Neural progenitor cell (in vitro differentiated cells): ENCODE measurements at regions not wholly inside any gene's neighbourhood (a gene's known extent, or its start where the extent isn't known, plus 50 kb on each side); places are given as distances from the start of the nearest gene placed in this dataset.

Source experiments
- DNase-seq: peaks from one replicate; pipeline ENCODE4 v3.0.0-alpha.2; 2016; ENCODE audit warnings: low spot score
- H2AFZ ChIP-seq: fragments of 200-600 bp; sonication (generic); replicated peaks from 2 replicates; pipeline ENCODE4 v1.6.1; 2016; ENCODE audit warnings: antibody characterized with exemption
- H3F3A ChIP-seq: fragments of 200-600 bp; sonication (generic); 2 replicates; pipeline ENCODE4 v1.6.1; 2016; ENCODE audit warnings: antibody characterized with exemption, low read depth
- H3K27ac ChIP-seq: fragments of 200-600 bp; sonication (generic); 2 replicates; pipeline ENCODE4 v1.5.1; 2016; ENCODE audit warnings: mild to moderate bottlenecking
- H3K27me3 ChIP-seq: fragments of 200-600 bp; sonication (generic); 2 replicates; pipeline ENCODE4 v1.6.1; 2016; ENCODE audit warnings: mild to moderate bottlenecking, moderate library complexity
- H3K36me3 ChIP-seq: fragments of 200-600 bp; sonication (generic); 2 replicates; pipeline ENCODE4 v1.5.1; 2016
- H3K4me1 ChIP-seq: fragments of 200-600 bp; sonication (generic); 2 replicates; pipeline ENCODE4 v1.6.1; 2016; ENCODE audit warnings: mixed run types
- H3K4me2 ChIP-seq: fragments of 200-600 bp; sonication (generic); 2 replicates; pipeline ENCODE4 v1.6.1; 2016
- H3K4me3 ChIP-seq: fragments of 200-600 bp; sonication (generic); 2 replicates; pipeline ENCODE4 v1.5.1; 2016
- H3K79me2 ChIP-seq: fragments of 200-600 bp; sonication (generic); 2 replicates; pipeline ENCODE4 v1.6.1; 2016; ENCODE audit warnings: low read depth
- H3K9ac ChIP-seq: fragments of 200-600 bp; sonication (generic); 2 replicates; pipeline ENCODE4 v1.6.1; 2016
- H3K9me3 ChIP-seq: fragments of 200-600 bp; sonication (generic); 2 replicates; pipeline ENCODE4 v1.5.1; 2016; ENCODE audit warnings: low read depth
- H4K20me1 ChIP-seq: fragments of 200-600 bp; sonication (generic); 2 replicates; pipeline ENCODE4 v1.6.1; 2016; ENCODE audit warnings: low read depth
- H3K27ac Mint-ChIP-seq: 3 replicates; pipeline ENCODE4 v1.8.0; 2021; ENCODE audit warnings: mixed read lengths
- H3K27me3 Mint-ChIP-seq: 2 replicates; pipeline ENCODE4 v1.8.0; 2022; ENCODE audit warnings: low read depth, mild to moderate bottlenecking, inconsistent platforms, moderate library complexity, mixed read lengths; ENCODE audit not compliant: insufficient read depth
- H3K36me3 Mint-ChIP-seq: 3 replicates; pipeline ENCODE4 v1.8.0; 2021; ENCODE audit warnings: mixed read lengths
- H3K4me1 Mint-ChIP-seq: 3 replicates; pipeline ENCODE4 v1.8.0; 2021; ENCODE audit warnings: mixed read lengths
- H3K4me3 Mint-ChIP-seq: 3 replicates; pipeline ENCODE4 v1.8.0; 2021; ENCODE audit warnings: mild to moderate bottlenecking, moderate library complexity, mixed read lengths
- H3K9me3 Mint-ChIP-seq: 3 replicates; pipeline ENCODE4 v1.8.0; 2020; ENCODE audit warnings: mixed read lengths
- EZH2 ChIP-seq: fragments of 200-600 bp; sonication (generic); IDR thresholded peaks from 2 replicates; pipeline ENCODE4 v1.6.1; 2017; ENCODE audit warnings: antibody characterized with exemption, mild to moderate bottlenecking, moderate library complexity
- EZH2phosphoT487 ChIP-seq: fragments of 200-600 bp; sonication (generic); IDR thresholded peaks from 2 replicates; pipeline ENCODE4 v1.6.1; 2017; ENCODE audit warnings: antibody characterized with exemption
- TF ChIP-seq, protein P1 (sequence below): fragments of 200-600 bp; sonication (generic); IDR thresholded peaks from 2 replicates; pipeline ENCODE4 v1.5.1; 2017; ENCODE audit warnings: antibody characterized with exemption, mild to moderate bottlenecking

DNA sequence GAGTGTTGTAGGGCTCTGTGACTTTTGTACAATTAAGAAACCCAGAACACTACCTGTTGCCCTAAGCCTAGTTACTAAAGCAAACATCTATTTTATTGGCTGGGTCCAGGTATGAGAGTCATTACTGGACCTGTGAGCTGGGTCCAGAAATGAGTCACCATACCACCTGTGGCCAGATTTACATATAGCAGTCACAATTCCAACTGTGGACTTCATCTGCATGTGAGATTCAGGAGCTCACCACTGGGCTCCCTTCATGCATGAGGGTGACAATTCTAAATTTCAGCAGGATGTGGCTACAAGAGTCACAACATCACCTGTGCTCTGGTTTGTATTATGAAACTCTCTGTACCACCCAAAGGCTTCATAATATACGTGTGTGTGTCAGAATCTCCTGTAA lies 2038.0 kb downstream of the TP53TG3F start:
- Histone ChIP-seq H3K79me2 (no peaks in the 10 kb centered on the region), H3K9me3 (peaks cover 21% of the 10 kb centered on the region), H3K36me3 (no peaks in the 10 kb centered on the region), H2AFZ (no peak overlapping the region), H3K9ac (no peak overlapping the region), H3K4me2 (no peak overlapping the region), H3K27ac (no peak overlapping the region), H4K20me1 (no peaks in the 10 kb centered on the region), H3K4me1 (no peaks in the 10 kb centered on the region), H3F3A (no peaks in the 10 kb centered on the region), H3K27me3 (no peaks in the 10 kb centered on the region), H3K4me3 (no peak overlapping the region)
- peaks cover 59% of the 10 kb centered on the region for H3K9me3 Mint-ChIP-seq
- TF ChIP-seq EZH2 (no peak), EZH2phosphoT487 (no peak)
- TF ChIP-seq, protein P1, sequence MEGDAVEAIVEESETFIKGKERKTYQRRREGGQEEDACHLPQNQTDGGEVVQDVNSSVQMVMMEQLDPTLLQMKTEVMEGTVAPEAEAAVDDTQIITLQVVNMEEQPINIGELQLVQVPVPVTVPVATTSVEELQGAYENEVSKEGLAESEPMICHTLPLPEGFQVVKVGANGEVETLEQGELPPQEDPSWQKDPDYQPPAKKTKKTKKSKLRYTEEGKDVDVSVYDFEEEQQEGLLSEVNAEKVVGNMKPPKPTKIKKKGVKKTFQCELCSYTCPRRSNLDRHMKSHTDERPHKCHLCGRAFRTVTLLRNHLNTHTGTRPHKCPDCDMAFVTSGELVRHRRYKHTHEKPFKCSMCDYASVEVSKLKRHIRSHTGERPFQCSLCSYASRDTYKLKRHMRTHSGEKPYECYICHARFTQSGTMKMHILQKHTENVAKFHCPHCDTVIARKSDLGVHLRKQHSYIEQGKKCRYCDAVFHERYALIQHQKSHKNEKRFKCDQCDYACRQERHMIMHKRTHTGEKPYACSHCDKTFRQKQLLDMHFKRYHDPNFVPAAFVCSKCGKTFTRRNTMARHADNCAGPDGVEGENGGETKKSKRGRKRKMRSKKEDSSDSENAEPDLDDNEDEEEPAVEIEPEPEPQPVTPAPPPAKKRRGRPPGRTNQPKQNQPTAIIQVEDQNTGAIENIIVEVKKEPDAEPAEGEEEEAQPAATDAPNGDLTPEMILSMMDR = no peak
- H3K27ac Mint-ChIP-seq = no peak overlapping the region
- no peaks in the 10 kb centered on the region for H3K27me3 Mint-ChIP-seq
- no peak overlapping the region for H3K4me3 Mint-ChIP-seq
- no peaks in the 10 kb centered on the region for H3K36me3 Mint-ChIP-seq
- no peak for DNase-seq
- no peaks in the 10 kb centered on the region for H3K4me1 Mint-ChIP-seq

DNA sequence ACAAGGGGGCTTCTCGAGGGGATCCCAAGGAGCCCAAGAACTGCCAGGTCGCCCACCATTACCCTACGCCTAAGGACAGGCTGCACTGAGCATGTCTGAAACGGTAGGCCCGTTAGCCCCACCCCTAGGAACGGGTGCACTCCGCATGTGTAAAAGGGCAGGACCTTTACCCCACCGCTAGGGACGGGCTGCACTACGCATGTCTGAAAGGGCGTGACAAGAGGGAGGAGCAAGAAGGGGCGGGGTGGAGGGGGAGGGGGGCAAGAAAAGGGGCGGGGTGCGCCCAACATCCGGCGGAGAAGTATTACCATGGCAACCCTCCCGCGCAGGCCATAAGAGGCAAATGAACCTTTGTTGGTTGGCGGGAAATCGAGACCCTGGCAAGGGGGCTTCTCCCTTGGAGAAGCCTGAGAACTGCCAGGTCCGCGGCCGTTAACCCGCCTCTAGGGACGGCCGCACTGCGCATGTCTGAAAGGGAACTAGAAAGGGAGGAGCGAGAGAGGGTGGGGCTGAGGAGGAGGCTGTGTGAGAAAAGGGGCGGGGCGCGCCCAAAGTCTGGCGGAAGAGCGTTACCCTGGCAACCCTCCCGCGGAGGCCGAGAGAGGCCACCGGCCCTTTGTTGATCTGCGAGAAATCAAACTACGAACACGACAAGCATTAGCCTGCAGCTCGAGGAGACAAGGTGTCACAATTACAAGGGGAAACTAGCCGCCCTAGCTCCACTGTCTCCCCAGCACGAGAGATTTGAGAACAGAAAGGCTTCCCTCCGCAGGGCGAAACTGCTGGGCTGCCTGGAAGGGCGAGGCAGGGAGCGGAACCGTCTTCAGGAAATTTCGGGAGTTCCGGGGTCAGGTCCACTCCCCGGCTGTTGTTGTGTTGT lies 2046.8 kb downstream of the TP53TG3F start:
- Histone ChIP-seq H3K4me2 (no peak overlapping the region), H3K36me3 (no peaks in the 10 kb centered on the region), H3K27ac (no peak overlapping the region), H4K20me1 (no peaks in the 10 kb centered on the region), H3K9me3 (peaks cover 28% of the 10 kb centered on the region), H3K4me1 (no peaks in the 10 kb centered on the region), H3K27me3 (no peaks in the 10 kb centered on the region), H3K79me2 (no peaks in the 10 kb centered on the region), H2AFZ (no peak overlapping the region), H3K9ac (no peak overlapping the region), H3F3A (no peaks in the 10 kb centered on the region), H3K4me3 (no peak overlapping the region)
- Mint-ChIP-seq H3K27me3 (peaks cover 5% of the 10 kb centered on the region), H3K27ac (no peak overlapping the region), H3K4me1 (no peaks in the 10 kb centered on the region), H3K9me3 (peaks cover 57% of the 10 kb centered on the region), H3K36me3 (no peaks in the 10 kb centered on the region), H3K4me3 (no peak overlapping the region)
- DNase-seq = no peak
- TF ChIP-seq, protein P1 = no peak
- no peak for TF ChIP-seq EZH2
- TF ChIP-seq EZH2phosphoT487 = no peak

DNA sequence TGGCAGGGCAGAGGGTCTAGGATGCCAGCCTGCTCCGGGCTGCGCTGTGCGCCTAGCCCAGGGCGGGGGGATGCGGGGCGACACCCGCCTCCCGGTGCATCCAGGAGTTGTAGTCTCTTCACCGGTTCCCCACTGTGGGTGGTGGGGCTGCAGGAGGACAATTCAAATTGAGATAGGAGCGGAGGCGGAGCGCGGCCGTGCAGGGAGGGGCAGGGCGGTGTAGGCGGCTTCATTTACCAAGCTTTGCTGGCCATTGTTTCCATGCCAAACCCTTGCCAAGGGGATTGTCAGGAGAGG lies 2047.4 kb downstream of the TP53TG3F start:
- H3K36me3 Mint-ChIP-seq = no peaks in the 10 kb centered on the region
- Histone ChIP-seq H3K36me3 (no peaks in the 10 kb centered on the region), H3K27ac (no peak overlapping the region), H3K9me3 (peaks cover 33% of the 10 kb centered on the region), H3K9ac (no peak overlapping the region), H3K27me3 (no peaks in the 10 kb centered on the region), H3K4me2 (no peak overlapping the region), H3K4me1 (no peaks in the 10 kb centered on the region), H3F3A (no peaks in the 10 kb centered on the region), H3K4me3 (no peak overlapping the region), H2AFZ (no peak overlapping the region), H4K20me1 (no peaks in the 10 kb centered on the region), H3K79me2 (no peaks in the 10 kb centered on the region)
- peaks cover 54% of the 10 kb centered on the region for H3K9me3 Mint-ChIP-seq
- peaks cover 5% of the 10 kb centered on the region for H3K27me3 Mint-ChIP-seq
- TF ChIP-seq, protein P1 = no peak
- no peak for TF ChIP-seq EZH2phosphoT487
- TF ChIP-seq EZH2 = no peak
- no peak overlapping the region for H3K27ac Mint-ChIP-seq
- H3K4me3 Mint-ChIP-seq = no peak overlapping the region
- no peak for DNase-seq
- no peaks in the 10 kb centered on the region for H3K4me1 Mint-ChIP-seq
